ENCODE measurements at regions not wholly inside any gene's neighbourhood (a gene's known extent, or its start where the extent isn't known, plus 50 kb on each side); places are given as distances from the start of the nearest gene placed in this dataset.

DNA sequence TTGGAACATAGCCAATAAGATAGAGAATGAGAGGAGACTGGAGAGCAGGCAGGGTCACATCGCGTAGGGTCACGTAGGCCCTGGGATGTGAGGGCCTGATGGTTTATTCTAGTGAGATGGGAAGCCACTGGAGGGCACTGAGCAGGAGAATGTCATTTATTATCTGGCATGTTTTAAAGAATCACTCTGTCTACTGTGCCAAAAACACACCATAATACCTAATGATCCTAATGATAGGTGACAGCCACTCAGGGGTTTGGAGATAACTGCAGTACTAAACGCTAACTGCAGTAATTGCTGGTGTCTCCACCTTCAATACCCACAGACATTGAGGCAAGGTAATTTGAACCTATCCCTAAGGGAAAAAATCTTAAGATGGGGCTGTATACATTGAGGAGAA is 185.4 kb downstream of the TTLL7 start:
- TF ChIP-seq, protein P1, sequence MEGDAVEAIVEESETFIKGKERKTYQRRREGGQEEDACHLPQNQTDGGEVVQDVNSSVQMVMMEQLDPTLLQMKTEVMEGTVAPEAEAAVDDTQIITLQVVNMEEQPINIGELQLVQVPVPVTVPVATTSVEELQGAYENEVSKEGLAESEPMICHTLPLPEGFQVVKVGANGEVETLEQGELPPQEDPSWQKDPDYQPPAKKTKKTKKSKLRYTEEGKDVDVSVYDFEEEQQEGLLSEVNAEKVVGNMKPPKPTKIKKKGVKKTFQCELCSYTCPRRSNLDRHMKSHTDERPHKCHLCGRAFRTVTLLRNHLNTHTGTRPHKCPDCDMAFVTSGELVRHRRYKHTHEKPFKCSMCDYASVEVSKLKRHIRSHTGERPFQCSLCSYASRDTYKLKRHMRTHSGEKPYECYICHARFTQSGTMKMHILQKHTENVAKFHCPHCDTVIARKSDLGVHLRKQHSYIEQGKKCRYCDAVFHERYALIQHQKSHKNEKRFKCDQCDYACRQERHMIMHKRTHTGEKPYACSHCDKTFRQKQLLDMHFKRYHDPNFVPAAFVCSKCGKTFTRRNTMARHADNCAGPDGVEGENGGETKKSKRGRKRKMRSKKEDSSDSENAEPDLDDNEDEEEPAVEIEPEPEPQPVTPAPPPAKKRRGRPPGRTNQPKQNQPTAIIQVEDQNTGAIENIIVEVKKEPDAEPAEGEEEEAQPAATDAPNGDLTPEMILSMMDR (IDR thresholded peaks at IDR 0.05; ENCODE audit: low read depth, low read length, poor library complexity, severe bottlenecking) = no peak
- TF ChIP-seq EZH2phosphoT487 (IDR thresholded peaks at IDR 0.05; ENCODE audit: borderline replicate concordance, low read length) = no peak
